ENCODE measurements at regions not wholly inside any gene's neighbourhood (a gene's known extent, or its start where the extent isn't known, plus 50 kb on each side); places are given as distances from the start of the nearest gene placed in this dataset.

GRCh38 chr1:168794057-168794456 is 65.1 kb upstream of the DPT start:
- H3K36me3 ChIP-seq (ENCODE audit: insufficient read depth, low read length): no peaks in the 10 kb centered on the region
- no peaks in the 10 kb centered on the region for H3K79me2 ChIP-seq (ENCODE audit: insufficient read depth, low read length)
- no peak overlapping the region for H3K4me3 ChIP-seq (ENCODE audit: low read depth in 1 of 2, low read length in 2 of 2)
- no peaks in the 10 kb centered on the region for H3K27me3 ChIP-seq (ENCODE audit: insufficient read depth, low read length, poor library complexity)
- no peaks in the 10 kb centered on the region for H4K20me1 ChIP-seq (ENCODE audit: insufficient read depth, low read length)
- H3K9me3 ChIP-seq (ENCODE audit: insufficient read depth, low read length, severe bottlenecking): no peaks in the 10 kb centered on the region
- no peak overlapping the region for H3K27ac ChIP-seq (ENCODE audit: low read length)
- no peak for ATAC-seq (ENCODE audit: insufficient read depth, low read depth)
- H2AFZ ChIP-seq (ENCODE audit: low read depth, low read length): no peak overlapping the region
- no peak overlapping the region for H3K4me2 ChIP-seq (ENCODE audit: insufficient read depth, low read length)
- TF ChIP-seq EZH2 (IDR thresholded peaks at IDR 0.05; ENCODE audit: borderline replicate concordance, low read depth, low read length, severe bottlenecking): no peak
- no peak for TF ChIP-seq CTCF (IDR thresholded peaks at IDR 0.05; ENCODE audit: borderline replicate concordance, extremely low read depth, low read length, poor library complexity, severe bottlenecking)
- DNase-seq: no peak
- no peaks in the 10 kb centered on the region for H3K4me1 ChIP-seq (ENCODE audit: insufficient read depth, low read length)
- no peak overlapping the region for H3K9ac ChIP-seq (ENCODE audit: low read depth, low read length)

- Histone ChIP-seq H3K27ac (ENCODE audit: low read length) (no peak overlapping the region), H3K4me2 (ENCODE audit: insufficient read depth, low read length) (no peak overlapping the region), H3K9ac (ENCODE audit: low read depth, low read length) (no peak overlapping the region), H3K4me3 (ENCODE audit: low read depth in 1 of 2, low read length in 2 of 2) (no peak overlapping the region), H2AFZ (ENCODE audit: low read depth, low read length) (no peak overlapping the region), H3K36me3 (ENCODE audit: insufficient read depth, low read length) (no peaks in the 10 kb centered on the region), H3K4me1 (ENCODE audit: insufficient read depth, low read length) (no peaks in the 10 kb centered on the region), H3K79me2 (ENCODE audit: insufficient read depth, low read length) (no peaks in the 10 kb centered on the region), H4K20me1 (ENCODE audit: insufficient read depth, low read length) (no peaks in the 10 kb centered on the region), H3K9me3 (ENCODE audit: insufficient read depth, low read length, severe bottlenecking) (no peaks in the 10 kb centered on the region), H3K27me3 (ENCODE audit: insufficient read depth, low read length, poor library complexity) (no peaks in the 10 kb centered on the region)
- DNase-seq (no peak), ATAC-seq (ENCODE audit: insufficient read depth, low read depth) (no peak)
- TF ChIP-seq CTCF (IDR thresholded peaks at IDR 0.05; ENCODE audit: borderline replicate concordance, extremely low read depth, low read length, poor library complexity, severe bottlenecking) (no peak), EZH2 (IDR thresholded peaks at IDR 0.05; ENCODE audit: borderline replicate concordance, low read depth, low read length, severe bottlenecking) (no peak)
Measured at GRCh38 chr1:168795681-168796080, 66.7 kb upstream of the DPT start.

- H3K4me1 ChIP-seq (ENCODE audit: insufficient read depth, low read length): no peaks in the 10 kb centered on the region
- H3K4me2 ChIP-seq (ENCODE audit: insufficient read depth, low read length): no peak overlapping the region
- H3K27me3 ChIP-seq (ENCODE audit: insufficient read depth, low read length, poor library complexity): no peaks in the 10 kb centered on the region
- no peaks in the 10 kb centered on the region for H3K36me3 ChIP-seq (ENCODE audit: insufficient read depth, low read length)
- no peak overlapping the region for H3K9ac ChIP-seq (ENCODE audit: low read depth, low read length)
- ATAC-seq (ENCODE audit: insufficient read depth, low read depth): no peak
- no peak overlapping the region for H3K4me3 ChIP-seq (ENCODE audit: low read depth in 1 of 2, low read length in 2 of 2)
- no peak for DNase-seq
- TF ChIP-seq CTCF (IDR thresholded peaks at IDR 0.05; ENCODE audit: borderline replicate concordance, extremely low read depth, low read length, poor library complexity, severe bottlenecking): no peak
- TF ChIP-seq EZH2 (IDR thresholded peaks at IDR 0.05; ENCODE audit: borderline replicate concordance, low read depth, low read length, severe bottlenecking): no peak
- no peak overlapping the region for H2AFZ ChIP-seq (ENCODE audit: low read depth, low read length)
- no peaks in the 10 kb centered on the region for H3K79me2 ChIP-seq (ENCODE audit: insufficient read depth, low read length)
- H3K27ac ChIP-seq (ENCODE audit: low read length): no peak overlapping the region
- no peaks in the 10 kb centered on the region for H3K9me3 ChIP-seq (ENCODE audit: insufficient read depth, low read length, severe bottlenecking)
- no peaks in the 10 kb centered on the region for H4K20me1 ChIP-seq (ENCODE audit: insufficient read depth, low read length)
Measured at GRCh38 chr1:168799927-168800605, 71.1 kb upstream of the DPT start.
